ENCODE measurements at regions not wholly inside any gene's neighbourhood (a gene's known extent, or its start where the extent isn't known, plus 50 kb on each side); places are given as distances from the start of the nearest gene placed in this dataset.

DNA sequence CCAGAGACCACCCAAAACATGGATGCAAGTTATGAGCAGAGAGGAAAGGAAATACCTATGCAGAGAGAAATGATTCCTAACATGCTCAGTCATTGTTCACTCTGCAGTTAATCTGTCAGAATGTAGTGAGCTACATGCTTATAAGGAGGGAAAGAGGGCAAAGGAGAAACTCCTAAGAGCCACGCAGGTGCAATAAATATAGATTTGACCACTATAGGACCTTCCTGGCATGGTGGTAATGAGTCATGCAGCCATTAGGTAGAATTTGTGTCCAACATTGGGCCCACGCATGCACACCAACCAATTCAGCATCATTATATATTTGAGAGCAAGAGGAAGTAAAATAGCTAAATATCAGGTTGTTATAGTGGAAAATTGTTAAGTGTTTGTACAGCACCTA is 699.9 kb downstream of the DSC3 start:
- no peak for DNase-seq (ENCODE audit: low spot score)

DNA sequence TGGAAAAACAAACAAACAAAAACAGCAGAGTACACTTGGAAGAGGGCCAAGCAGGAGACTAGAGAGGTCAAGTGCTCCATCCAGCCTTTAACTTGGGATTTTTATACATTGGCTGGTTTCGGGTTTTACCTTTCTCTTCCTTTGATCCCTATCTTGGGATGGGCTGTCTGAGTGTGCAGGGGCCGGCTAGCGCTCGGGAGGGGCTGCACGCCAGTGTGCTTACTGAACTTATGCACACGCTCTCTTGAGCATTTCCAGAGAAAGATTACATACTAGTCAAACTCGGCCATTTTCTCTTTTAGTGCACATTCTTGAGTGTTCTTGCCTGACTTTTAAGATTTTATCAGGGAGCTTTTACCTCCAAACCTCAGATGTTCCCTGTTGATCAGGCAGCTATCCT is 707.8 kb downstream of the DSC3 start:
- DNase-seq (ENCODE audit: low spot score): no peak

DNA sequence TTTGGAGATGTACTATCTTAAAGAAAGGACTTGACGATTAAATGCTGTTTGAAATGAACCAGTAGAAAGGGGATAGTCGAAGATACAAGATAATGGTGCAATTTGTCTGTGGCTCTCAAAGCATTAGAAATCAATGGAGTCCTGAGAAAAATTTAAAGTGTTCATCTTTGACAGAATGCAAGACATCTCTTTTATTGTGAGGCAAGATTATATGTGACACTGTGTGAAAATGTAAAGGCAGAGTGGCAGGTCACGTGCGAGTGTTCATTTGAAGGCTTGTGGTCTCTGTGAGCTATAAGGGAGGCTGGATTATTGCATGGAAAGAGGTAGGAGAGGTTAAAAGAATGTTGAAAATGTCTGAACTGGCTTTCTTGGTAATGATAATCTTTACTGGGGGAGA is 709.2 kb downstream of the DSC3 start:
- DNase-seq (ENCODE audit: low spot score): no peak

DNA sequence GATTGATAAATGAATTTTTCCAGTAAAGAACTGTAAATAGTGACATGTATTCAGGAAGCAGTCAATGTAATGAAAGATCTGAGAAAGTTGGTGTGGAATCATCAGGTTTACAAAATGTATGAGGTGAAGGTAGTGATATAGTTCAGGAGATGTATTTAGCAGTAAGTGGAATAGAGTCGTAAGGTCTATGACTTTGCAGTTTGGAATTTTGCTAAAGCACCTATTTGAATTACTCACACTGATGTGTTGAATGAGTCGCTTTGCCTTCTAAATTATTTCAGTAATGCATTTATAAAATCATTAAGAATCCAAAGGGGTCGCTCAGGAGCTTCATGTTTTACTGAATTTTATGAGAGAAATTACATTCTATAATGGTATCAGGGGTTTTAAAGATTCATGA is 713.7 kb downstream of the DSC3 start:
- no peak for DNase-seq (ENCODE audit: low spot score)

DNA sequence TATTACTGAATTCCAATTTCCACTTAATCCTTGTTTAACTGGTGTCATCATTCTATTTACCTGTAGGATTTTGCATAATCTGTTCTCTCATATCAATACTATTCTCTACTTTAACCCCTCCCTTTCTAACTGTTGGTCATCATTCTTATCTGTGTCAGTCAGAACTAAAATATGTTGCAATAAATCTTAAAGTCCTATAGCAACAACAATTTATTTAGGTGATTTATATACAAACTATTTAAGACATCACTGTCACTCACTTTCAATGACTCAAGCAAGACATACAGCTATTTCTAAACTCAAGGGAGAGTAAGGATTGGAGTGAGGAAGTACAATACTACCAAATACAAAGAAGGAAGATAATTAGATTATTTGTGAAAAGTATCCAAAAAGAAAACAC is 740.4 kb downstream of the DSC3 start:
- DNase-seq (ENCODE audit: low spot score): no peak

DNA sequence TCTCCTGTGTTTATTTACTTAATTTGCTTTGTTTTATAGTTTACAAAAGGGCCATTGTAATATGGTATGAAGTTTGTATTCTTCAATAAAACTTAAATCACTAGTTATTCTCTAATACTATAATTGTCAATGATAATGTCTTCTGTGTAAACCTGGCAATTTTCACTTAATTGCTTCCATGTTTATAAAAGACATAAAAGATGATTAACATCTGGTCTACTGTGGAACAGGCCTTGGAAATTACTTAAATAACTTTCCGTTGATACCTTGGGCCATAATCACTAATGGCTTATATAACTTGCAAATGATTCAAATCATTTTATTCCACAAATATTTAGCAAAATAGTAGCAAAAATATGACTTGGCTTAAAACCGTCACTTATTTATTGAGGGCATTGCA is 743.8 kb downstream of the DSC3 start:
- DNase-seq (ENCODE audit: low spot score): no peak

DNA sequence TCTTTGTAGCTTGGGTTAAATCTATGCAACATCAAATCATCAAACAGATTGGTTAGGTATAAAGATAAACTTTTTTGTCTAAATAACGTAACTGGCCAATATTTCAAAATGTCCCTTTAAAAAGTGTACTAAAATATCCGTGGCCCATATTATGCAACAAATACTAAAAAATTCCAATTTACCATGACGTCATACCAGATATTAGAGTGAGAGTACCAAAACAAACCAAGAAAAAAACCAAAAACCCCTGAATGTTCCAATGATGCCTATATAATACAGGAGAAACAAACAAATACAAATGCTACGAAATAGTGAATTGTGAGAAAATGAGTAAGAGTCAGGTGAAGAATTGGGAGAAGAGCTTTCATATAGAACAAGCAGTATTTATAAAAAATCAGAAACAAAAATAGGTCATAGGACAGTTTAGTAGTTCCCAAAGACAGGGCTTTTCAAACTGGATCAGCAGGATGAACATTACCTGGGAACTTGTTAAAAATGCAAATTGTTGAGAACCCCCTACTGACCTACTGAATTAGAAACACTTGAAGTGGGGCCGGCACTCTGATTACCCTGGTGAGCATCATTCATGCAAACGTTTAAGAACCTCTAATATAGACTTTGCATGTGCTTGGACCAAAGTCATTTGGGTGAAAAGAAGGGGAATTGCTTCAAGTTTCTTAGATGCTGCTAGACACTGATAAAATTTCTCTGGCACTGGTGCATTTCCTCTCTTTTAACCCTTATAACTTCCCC is 753.7 kb downstream of the DSC3 start:
- DNase-seq (ENCODE audit: low spot score): no peak

DNA sequence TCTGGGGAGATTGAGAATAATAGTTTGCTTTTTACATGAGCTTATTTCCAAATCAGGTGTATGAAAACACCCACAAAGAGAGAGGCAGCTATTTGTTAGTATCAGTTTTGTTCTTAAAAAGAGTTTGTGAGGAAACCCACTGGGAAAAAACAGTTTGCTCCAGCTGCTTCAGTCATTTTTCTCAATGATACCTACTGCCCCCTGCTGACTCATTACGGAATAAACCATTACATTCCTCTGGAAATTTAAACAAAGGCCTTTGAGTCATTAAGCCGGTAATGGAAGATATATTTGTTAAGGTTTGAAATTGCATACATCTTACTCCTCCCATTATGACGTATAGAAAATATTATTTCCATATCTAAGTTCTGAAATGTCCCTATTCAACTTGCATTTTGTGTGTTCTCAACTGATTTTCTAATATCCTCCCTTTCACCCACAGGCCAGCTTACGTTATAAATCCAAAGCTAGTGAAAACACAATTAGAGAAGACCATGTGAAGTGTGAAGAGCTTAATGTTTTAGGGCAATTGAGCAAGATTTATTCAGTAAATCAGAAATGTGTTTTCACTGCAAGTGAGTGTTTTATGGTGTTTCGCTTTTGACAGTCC is 761.6 kb downstream of the DSC3 start:
- DNase-seq (ENCODE audit: low spot score): no peak

DNA sequence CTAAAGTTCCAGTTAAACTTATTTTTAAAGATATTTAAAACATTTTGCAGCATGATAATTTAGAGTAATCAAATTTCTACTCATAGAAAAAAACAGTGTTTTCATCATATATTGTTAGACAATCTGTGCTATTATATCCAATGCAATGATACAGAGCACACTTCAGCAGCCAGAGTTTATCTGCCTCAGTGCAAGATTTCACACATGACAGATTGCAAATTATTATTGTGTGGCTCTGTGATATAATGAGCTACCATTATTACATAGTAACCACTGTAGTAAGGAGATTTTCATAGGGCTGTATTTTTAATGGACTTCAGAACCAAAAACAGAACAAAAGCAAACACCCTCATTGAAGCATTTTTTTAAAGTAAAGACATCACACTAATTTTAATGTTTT is 762.4 kb downstream of the DSC3 start:
- DNase-seq (ENCODE audit: low spot score): no peak

DNA sequence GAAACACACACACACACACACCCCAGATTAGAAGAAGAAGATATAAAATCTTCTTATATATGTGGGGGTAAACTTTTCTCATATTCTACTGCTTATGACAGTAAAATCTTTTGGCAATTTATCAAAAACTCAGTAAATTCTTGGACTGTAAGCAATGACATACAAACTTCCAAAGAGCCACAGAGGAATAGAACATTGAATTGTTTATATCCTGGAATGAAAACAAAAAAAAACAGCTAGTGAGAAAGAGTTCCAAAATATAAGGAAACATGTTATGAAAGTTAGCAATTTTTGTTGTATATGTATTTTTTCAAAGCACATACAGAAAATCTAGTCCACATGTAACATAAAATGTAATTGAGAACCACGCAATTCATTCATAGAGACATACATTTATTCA is 764.9 kb downstream of the DSC3 start:
- DNase-seq (ENCODE audit: low spot score): no peak

DNA sequence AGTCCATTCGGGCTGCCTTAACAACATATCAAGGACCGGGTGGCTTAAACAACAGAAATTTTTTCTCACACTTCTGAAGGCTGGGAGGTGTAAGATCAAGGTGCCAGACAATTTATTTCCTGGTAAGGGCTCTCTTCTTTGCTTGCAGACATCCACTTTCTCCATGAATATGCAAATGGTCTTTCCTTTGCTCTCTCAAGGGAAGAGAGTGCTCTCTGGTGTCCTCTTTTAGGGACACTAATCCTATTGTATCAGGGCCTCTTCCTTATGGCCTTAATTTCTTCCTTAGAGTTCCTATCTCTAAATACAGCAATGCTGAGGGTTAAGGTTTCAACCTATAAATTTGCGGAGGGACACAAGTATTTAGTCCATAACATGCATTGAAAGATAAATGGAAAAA is 770.8 kb downstream of the DSC3 start:
- no peak for DNase-seq (ENCODE audit: low spot score)

DNA sequence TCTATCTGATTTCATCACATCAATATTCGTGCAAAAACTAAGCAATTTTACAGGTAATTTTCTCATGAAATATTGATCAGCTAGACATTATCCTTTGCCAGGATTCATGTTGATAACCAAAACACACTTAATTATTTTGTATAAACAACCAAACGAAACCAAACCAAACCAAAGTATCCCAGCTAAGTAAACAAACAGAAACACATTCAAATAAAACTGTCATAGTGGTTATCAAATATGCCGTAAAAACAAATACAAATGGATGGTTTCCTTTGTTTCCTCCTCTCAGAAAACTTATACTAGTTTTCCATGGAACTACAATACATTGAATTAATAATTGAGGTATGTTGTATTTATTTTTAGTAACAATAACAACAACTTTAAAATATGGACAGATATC is 777.4 kb downstream of the DSC3 start:
- no peak for DNase-seq (ENCODE audit: low spot score)

DNA sequence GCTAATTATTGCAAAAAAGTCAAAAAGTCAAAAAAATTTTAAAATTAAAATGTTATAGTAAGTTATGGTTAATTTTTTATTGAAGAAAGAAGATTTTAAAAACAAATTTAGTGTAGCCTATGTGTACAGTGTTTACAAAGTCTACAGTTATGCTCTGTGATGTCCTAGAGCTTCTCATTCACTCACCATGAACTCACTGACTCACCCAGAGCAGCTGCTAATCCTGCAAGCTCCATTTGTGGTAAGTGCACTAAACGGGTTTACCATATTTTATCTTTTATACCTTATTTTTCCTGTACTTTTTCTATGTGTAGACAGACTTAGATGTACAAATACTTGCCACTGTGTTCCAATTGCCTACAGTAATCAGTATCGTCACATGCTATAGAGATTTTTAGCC is 788.2 kb downstream of the DSC3 start:
- no peak for DNase-seq (ENCODE audit: low spot score)

DNA sequence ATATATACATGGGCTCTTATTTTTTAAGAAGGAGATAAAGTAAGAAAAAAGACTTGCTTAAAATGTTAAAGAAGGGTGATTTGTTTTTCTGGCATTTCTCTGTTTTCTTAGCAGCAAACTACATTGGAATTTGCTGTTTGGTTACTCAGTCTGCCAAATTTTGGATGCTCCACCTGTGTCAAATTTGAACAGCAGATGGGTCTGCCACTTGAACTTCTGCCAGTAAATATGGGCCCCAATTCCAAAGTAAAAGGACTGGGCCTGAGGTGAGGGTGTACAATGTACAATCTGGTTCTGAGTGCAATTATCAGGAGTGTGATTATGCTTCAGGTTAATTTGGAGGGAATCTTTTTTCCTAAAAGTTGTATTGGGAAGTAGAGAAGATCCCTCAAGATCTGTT is 794.5 kb downstream of the DSC3 start:
- DNase-seq (ENCODE audit: low spot score): no peak

DNA sequence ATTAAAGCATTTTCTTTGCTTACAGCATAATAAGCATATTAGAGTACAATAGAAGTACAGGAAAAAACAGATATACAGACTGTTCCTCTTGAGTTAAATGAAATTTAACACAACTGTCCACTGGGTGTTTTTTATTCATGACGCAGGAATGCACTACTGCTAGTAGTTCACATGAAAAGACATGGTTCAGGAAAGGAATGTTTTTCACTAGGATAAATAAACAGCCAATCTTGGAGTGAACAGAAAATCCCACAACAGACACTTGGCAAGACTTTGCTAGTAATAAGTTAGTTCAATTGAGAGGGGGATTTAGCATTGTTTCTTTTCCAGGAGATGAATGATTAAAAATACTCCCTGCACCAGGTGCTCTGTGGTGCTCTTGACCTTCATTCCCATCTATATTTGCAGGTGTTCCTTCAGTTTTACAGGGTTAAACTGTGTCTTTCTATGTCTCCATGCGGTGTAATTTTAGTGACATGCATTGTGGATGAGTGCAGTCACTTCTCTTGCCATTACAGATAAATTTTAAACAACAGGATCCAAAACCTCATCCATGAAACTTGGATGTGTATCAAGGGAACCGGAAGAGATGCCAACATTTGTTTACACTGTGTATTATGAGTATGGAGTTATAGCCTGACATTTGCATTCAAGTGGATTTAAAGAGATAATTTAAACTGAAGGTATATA is 796.6 kb downstream of the DSC3 start:
- DNase-seq (ENCODE audit: low spot score): no peak

DNA sequence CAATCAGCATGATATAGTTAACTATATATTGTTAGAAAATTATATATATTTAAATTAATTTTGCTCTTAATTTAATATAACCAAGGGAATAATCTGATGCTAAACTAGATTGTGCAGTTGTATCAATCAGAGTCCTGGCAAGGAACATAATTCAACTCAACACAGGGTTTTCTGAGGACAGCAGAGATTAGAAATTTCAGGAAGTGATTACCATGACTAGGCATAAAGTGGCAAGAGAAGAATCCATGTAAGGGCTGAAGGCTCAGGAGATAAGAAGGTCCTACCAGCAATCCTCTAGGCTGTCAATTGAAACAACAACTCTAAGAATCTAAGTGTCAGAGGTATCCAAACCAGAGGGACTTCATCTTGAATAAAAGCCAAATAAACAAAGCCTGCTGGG is 807.8 kb downstream of the DSC3 start:
- DNase-seq (ENCODE audit: low spot score): no peak

DNA sequence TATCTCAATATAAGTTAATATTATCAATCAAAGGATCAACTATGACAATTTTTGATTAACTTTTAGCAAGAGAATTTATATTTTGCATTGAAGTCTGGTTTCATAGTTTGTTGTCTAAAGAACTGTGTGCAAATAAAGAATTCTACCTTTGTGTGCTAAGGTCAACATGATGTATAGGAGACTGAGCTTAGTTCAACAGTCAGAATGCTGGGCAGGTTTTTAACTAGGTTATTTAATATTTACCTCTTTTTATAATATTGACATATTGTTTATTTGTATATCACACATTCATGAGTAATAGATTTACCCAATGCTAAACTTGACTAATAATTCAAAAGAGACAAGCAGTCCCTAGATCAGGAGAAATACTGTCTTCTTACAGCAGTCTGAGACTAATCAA is 831.4 kb downstream of the DSC3 start:
- DNase-seq (ENCODE audit: low spot score): no peak

DNA sequence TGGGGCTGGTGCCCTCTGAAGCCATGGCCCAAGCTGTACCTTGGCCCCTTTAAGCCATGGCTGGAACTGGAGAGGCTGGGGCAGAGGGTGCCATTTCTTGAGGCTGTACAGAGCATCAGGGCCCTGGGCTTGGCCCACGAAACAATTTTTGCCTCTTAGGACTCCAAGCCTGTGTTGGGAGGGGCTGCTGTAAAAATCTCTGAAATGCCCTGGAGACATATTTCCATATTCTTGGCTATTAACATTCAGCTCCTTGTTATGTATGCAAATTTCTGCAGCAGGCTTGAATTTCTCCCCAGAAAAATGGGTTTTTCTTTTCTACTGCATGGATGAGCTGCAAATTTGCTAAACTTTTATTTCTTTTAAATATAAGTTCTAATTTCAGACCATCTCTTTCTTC is 834.0 kb downstream of the DSC3 start:
- DNase-seq (ENCODE audit: low spot score): no peak

DNA sequence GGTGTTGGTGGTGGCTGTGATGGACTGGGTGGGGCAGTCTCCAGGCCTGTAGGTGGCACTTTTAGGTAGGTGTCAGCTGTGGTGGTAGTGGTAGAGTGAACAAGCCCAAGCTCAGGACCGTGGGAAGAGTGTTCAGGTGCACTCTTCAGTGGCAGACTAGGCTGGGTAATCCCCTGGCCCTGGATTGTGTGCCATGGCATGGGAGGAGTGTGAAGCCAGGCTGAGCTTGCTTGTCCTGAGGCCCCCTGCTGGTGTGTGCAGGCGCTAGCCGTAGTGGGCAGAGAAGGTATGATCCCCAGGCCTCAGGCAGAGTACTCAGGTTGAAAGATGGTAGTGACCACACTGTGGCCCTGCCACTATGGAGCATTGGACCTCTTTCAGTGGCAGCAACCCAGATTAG is 850.3 kb downstream of the DSC3 start:
- DNase-seq (ENCODE audit: low spot score): no peak

DNA sequence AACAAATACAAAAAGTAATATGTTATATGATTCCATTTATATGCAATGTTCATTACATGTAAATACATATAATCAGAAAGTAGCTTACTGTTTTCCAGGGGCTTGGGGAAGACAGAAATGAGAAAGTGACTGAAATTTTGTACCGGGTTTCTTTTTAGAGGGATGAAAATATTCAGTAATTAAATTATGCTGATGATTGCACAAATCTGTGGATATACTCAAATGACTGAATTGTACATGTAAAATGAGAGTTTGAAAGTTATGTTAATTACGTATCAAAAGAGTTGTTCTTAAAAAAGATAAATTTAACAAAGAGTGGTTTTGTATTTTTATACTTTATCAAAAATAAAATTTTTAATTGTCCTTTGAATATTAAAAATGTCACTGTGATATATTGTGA is 856.3 kb downstream of the DSC3 start:
- DNase-seq (ENCODE audit: low spot score): no peak

DNA sequence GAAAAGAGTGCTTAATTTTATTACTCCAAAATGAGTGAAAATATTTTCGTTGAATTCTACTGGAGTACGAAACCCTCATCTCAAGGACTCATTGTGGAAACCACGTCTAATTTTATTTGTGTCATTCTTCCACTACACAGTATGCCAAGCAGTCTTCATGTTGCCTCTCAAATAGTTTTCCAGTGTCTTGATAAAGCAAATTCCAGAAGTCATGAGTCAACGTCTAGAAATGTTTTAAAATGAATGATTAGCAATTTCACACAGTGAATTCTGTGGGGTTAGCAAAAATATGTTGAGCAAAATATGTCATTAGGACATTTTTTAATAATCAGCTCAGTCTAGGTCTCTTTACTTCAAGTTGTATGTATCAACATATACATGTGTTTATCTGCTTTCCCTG is 865.5 kb downstream of the DSC3 start:
- DNase-seq (ENCODE audit: low spot score): no peak

DNA sequence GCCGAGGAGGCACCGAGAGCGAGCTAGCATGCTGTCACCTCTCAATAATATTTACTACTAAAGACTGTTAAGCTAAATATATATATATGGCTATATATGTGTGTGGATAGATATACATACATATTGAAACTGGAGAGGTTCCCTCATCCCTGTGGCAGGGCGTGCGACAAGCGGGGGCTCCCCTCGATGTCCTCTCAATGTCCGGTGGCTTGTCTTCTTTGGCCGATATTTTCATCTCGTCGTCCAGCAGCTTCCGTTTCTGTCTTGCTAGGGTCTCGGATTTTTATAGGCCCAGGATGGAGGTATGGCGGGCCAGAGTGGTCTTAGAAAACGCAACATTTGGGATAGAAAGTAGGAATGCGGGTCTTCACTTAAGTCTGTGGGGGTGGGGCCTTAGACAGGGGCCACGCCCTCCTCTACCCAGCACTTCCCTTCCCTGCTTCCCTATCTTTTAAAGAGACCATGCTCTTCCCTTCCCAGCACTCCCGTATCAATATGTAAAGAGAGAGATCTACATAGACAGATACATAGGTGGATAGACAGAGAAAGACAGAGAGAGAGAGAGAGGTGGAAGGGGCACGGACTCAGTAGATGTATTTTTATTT is 866.8 kb downstream of the DSC3 start:
- DNase-seq (ENCODE audit: low spot score): no peak

DNA sequence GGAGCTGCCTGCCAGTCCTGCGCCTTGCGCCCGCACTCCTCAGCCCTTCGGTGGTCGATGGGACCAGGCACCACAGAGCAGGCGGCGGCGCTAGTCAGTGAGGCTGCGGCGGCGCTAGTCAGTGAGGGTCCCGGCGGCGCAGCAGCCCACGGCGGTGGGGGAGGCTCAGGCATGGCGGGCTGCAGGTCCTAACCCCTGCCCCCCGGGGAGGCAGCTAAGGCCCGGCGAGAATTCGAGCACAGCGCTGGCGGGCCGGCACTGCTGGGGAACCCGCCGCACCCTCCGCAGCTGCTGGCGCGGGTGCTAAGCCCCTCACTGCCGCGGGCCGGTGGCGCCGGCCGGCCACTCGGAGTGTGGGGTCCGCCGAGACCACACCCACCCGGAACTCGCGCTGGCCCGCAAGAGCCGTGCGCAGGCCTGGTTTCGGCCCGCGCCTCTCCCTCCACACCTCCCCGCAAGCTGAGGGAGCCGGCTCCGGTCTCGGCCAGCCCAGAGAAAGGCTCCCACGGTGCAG is 867.4 kb downstream of the DSC3 start:
- DNase-seq (ENCODE audit: low spot score): no peak
